GM23248 (cell line): ENCODE measurements at regions not wholly inside any gene's neighbourhood (a gene's known extent, or its start where the extent isn't known, plus 50 kb on each side); places are given as distances from the start of the nearest gene placed in this dataset.

Experiments
- EZH2 ChIP-seq: fragments of 200-600 bp; sonication (generic); IDR thresholded peaks from 2 replicates; pipeline ENCODE4 v1.6.1; 2018; ENCODE audit warnings: antibody characterized with exemption, mild to moderate bottlenecking; ENCODE audit not compliant: insufficient read depth, poor library complexity, severe bottlenecking
- EZH2phosphoT487 ChIP-seq: fragments of 200-600 bp; sonication (generic); IDR thresholded peaks from 2 replicates; pipeline ENCODE4 v1.6.1; 2018; ENCODE audit warnings: antibody characterized with exemption, moderate library complexity, mild to moderate bottlenecking, low read depth; ENCODE audit not compliant: insufficient read depth

DNA sequence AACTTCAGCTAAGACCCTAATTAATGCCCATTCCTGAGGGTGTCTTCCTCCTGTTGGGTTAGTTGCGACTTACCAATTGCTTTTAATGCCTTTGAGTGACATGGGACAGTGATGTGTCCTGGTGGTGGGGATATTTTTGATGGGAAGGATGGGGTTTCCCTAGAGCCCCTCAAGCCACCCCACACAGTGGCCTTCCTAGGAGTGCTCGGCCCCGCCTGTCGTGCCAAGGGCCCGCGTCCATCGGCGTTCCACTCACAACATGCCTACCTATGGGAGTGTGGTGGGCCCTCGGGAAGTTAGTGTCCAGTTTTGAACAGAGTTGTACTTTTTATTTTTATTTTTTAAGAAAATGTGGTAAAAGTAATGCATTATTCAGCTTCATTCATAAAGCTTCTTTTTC, 50.1 kb upstream of the TSPAN2 start:
- no peak for TF ChIP-seq EZH2
- no peak for TF ChIP-seq EZH2phosphoT487
